Fibroblast of lung (primary cell): ENCODE measurements at regions not wholly inside any gene's neighbourhood (a gene's known extent, or its start where the extent isn't known, plus 50 kb on each side); places are given as distances from the start of the nearest gene placed in this dataset.

Source experiments
- EZH2 ChIP-seq: IDR thresholded peaks from 2 replicates; pipeline ENCODE4 v1.5.1; 2012; ENCODE audit warnings: low read length, control low read depth, mild to moderate bottlenecking; ENCODE audit errors: missing control alignments
- TF ChIP-seq, protein P1 (sequence below), 2 donors: IDR thresholded peaks in 1 of 2; conservative IDR thresholded peaks in 1 of 2; 1 replicate in 1 of 2; 2 replicates in 1 of 2; pipeline ENCODE4 v1.5.1; 2011 to 2012; ENCODE audit warnings: low read length in 2 of 2, control low read depth in 1 of 2, inconsistent platforms in 1 of 2, low read depth in 1 of 2, mild to moderate bottlenecking in 1 of 2

- no peak for TF ChIP-seq EZH2
- TF ChIP-seq, protein P1, sequence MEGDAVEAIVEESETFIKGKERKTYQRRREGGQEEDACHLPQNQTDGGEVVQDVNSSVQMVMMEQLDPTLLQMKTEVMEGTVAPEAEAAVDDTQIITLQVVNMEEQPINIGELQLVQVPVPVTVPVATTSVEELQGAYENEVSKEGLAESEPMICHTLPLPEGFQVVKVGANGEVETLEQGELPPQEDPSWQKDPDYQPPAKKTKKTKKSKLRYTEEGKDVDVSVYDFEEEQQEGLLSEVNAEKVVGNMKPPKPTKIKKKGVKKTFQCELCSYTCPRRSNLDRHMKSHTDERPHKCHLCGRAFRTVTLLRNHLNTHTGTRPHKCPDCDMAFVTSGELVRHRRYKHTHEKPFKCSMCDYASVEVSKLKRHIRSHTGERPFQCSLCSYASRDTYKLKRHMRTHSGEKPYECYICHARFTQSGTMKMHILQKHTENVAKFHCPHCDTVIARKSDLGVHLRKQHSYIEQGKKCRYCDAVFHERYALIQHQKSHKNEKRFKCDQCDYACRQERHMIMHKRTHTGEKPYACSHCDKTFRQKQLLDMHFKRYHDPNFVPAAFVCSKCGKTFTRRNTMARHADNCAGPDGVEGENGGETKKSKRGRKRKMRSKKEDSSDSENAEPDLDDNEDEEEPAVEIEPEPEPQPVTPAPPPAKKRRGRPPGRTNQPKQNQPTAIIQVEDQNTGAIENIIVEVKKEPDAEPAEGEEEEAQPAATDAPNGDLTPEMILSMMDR (conservative IDR thresholded peaks at IDR 0.05 in 1 of 2, IDR thresholded peaks at IDR 0.05 in 1 of 2; ENCODE audit: low read depth in 1 of 2, low read length in 2 of 2): no peak
These were observed 66.4 kb upstream of the TLE1 start for GRCh38 chr9:81755721-81756120.
